ENCODE measurements at regions not wholly inside any gene's neighbourhood (a gene's known extent, or its start where the extent isn't known, plus 50 kb on each side); places are given as distances from the start of the nearest gene placed in this dataset.

DNA sequence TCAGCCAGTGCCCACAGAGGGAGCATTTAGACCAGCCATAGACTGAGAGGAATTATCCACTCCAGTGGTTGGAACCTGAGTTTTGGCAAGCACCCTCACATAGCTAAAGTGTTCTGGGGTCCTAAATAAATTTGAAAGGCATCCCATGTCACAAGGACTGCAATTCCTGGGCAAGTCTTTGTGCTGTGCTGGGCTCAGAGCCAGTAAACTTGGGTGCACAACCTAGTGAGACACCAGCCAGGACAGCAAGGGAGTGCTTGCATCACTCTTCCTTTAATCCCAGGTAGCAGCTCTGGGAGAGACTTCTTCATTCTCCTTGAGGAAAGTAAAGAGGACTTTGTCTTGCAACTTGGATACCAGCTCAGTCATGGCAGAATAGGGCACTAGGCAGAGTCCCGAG, 142.0 kb upstream of the FSCB start:
- TF ChIP-seq, protein P1, sequence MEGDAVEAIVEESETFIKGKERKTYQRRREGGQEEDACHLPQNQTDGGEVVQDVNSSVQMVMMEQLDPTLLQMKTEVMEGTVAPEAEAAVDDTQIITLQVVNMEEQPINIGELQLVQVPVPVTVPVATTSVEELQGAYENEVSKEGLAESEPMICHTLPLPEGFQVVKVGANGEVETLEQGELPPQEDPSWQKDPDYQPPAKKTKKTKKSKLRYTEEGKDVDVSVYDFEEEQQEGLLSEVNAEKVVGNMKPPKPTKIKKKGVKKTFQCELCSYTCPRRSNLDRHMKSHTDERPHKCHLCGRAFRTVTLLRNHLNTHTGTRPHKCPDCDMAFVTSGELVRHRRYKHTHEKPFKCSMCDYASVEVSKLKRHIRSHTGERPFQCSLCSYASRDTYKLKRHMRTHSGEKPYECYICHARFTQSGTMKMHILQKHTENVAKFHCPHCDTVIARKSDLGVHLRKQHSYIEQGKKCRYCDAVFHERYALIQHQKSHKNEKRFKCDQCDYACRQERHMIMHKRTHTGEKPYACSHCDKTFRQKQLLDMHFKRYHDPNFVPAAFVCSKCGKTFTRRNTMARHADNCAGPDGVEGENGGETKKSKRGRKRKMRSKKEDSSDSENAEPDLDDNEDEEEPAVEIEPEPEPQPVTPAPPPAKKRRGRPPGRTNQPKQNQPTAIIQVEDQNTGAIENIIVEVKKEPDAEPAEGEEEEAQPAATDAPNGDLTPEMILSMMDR (IDR thresholded peaks at IDR 0.05; ENCODE audit: low read depth, low read length) = no peak
- no peak for DNase-seq (ENCODE audit: low read depth in 2 of 2)
- no peak overlapping the region for H3K4me3 ChIP-seq (replicated peaks in 1 of 2; ENCODE audit: low read depth in 2 of 2, low read length in 2 of 2)

GRCh38 chr14:44640416-44640815, 133.3 kb upstream of the FSCB start:
- DNase-seq (ENCODE audit: low read depth in 2 of 2) = no peak
- no peak overlapping the region for H3K4me3 ChIP-seq (replicated peaks in 1 of 2; ENCODE audit: low read depth in 2 of 2, low read length in 2 of 2)
- TF ChIP-seq, protein P1 (IDR thresholded peaks at IDR 0.05; ENCODE audit: low read depth, low read length) = no peak

- no peak overlapping the region for H3K4me3 ChIP-seq (replicated peaks in 1 of 2; ENCODE audit: low read depth in 2 of 2, low read length in 2 of 2)
- TF ChIP-seq, protein P1 (IDR thresholded peaks at IDR 0.05; ENCODE audit: low read depth, low read length) = no peak
- peak in 1 of 2 donors; percentile 16 for DNase-seq (ENCODE audit: low read depth in 2 of 2)
Observed at GRCh38 chr14:44639781-44640385, 132.8 kb upstream of the FSCB start.

DNA sequence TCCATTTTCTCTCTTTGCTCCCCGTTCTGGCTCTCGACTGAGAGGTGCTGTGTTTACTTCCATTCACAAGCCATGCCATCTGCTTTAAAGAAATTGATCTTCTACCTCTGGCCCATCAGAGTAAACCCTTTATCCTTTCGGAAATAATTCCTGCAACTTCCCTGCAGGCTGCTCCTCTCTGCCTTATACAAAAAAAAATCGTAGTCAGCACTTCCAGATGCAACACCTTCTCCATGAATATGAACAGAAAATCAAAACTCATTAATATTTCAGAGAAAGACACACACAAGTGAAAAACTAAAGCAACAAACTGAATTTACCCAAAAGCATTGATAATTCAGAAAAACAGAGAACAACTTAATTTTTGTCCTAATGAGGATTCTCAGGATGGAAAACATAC, 127.6 kb upstream of the FSCB start:
- DNase-seq (ENCODE audit: low read depth in 2 of 2) = no peak
- TF ChIP-seq, protein P1 (IDR thresholded peaks at IDR 0.05; ENCODE audit: low read depth, low read length) = no peak
- H3K4me3 ChIP-seq (replicated peaks in 1 of 2; ENCODE audit: low read depth in 2 of 2, low read length in 2 of 2) = no peak overlapping the region

GRCh38 chr14:44626423-44626822, 119.3 kb upstream of the FSCB start:
- H3K4me3 ChIP-seq (replicated peaks in 1 of 2; ENCODE audit: low read depth in 2 of 2, low read length in 2 of 2) = no peak overlapping the region
- TF ChIP-seq, protein P1 (IDR thresholded peaks at IDR 0.05; ENCODE audit: low read depth, low read length) = no peak
- no peak for DNase-seq (ENCODE audit: low read depth in 2 of 2)

- TF ChIP-seq, protein P1 (IDR thresholded peaks at IDR 0.05; ENCODE audit: low read depth, low read length) = no peak
- no peak overlapping the region for H3K4me3 ChIP-seq (replicated peaks in 1 of 2; ENCODE audit: low read depth in 2 of 2, low read length in 2 of 2)
- DNase-seq (ENCODE audit: low read depth in 2 of 2) = no peak
Observed at GRCh38 chr14:44625098-44625497, 118.0 kb upstream of the FSCB start.

All from cardiac fibroblast (primary cell).